Left ventricle myocardium inferior (tissue), 1 donor: ENCODE measurements at regions not wholly inside any gene's neighbourhood (a gene's known extent, or its start where the extent isn't known, plus 50 kb on each side); places are given as distances from the start of the nearest gene placed in this dataset.

Experiments used
- DNase-seq: peaks from one replicate; pipeline ENCODE4 v3.0.0-alpha.2; 2020
- H3K27ac ChIP-seq: fragments of 200-600 bp; replicated peaks from 2 replicates; pipeline ENCODE4 v1.8.0; 2021
- H3K27me3 ChIP-seq: fragments of 200-600 bp; 2 replicates; pipeline ENCODE4 v1.8.0; 2021; ENCODE audit warnings: low read depth
- H3K36me3 ChIP-seq: fragments of 200-600 bp; 2 replicates; pipeline ENCODE4 v1.8.0; 2021
- H3K4me1 ChIP-seq: fragments of 200-600 bp; 2 replicates; pipeline ENCODE4 v1.8.0; 2021
- H3K4me3 ChIP-seq: fragments of 200-600 bp; 2 replicates; pipeline ENCODE4 v1.8.0; 2021; ENCODE audit warnings: mild to moderate bottlenecking, moderate library complexity
- H3K9me3 ChIP-seq: fragments of 200-600 bp; replicated peaks from 2 replicates; pipeline ENCODE4 v1.8.0; 2021
- CTCF ChIP-seq: fragments of 200-600 bp; IDR thresholded peaks from 2 replicates; pipeline ENCODE4 v1.8.0; 2021; ENCODE audit warnings: antibody characterized with exemption, mild to moderate bottlenecking, borderline replicate concordance
- intact Hi-C: fragments of 100-400 bp; cut with micrococcal nuclease; formaldehyde crosslinking; loops from one replicate; pipeline ENCODE4 v1.11.0; 2022
- donor health status: DM: no; HTN: yes; CAD: no; lungs with severe emphysema.

DNA sequence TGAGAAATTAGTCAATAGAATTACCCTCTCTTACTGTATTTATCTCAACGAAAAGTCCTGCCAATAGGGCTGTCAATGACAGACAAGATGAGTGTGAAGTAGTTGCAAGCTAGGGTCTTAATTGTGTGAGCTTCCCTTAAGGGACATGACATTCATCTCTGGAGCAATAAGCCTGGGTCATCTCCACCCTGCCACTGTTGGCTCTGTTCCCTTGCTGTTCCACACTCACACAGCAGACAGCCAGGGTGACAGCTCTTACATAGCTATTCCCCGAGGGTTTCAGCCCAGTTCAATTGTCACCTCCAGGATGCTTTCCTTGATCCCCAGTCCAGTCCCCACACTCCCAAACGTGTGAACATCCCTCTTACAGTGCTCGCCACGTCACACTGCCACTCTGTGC is 215.0 kb downstream of the NXPE2 start:
- peaks cover 30% of the 10 kb centered on the region for H3K4me1 ChIP-seq
- DNase-seq = no peak
- no peak for TF ChIP-seq CTCF
- H3K27me3 ChIP-seq = no peaks in the 10 kb centered on the region
- H3K4me3 ChIP-seq = no peak overlapping the region
- H3K27ac ChIP-seq = no peak overlapping the region
- H3K36me3 ChIP-seq = no peaks in the 10 kb centered on the region
- H3K9me3 ChIP-seq = no peaks in the 10 kb centered on the region
- intact Hi-C loops = no loop called here

- intact Hi-C loops = no loop called here
- H3K27me3 ChIP-seq = no peaks in the 10 kb centered on the region
- DNase-seq = no peak
- peaks cover 15% of the 10 kb centered on the region for H3K9me3 ChIP-seq
- no peak for TF ChIP-seq CTCF
- no peak overlapping the region for H3K4me3 ChIP-seq
- H3K4me1 ChIP-seq = peaks cover 18% of the 10 kb centered on the region
- no peaks in the 10 kb centered on the region for H3K36me3 ChIP-seq
- H3K27ac ChIP-seq = no peak overlapping the region
These were observed 218.3 kb downstream of the NXPE2 start for GRCh38 chr11:114896594-114896993.

DNA sequence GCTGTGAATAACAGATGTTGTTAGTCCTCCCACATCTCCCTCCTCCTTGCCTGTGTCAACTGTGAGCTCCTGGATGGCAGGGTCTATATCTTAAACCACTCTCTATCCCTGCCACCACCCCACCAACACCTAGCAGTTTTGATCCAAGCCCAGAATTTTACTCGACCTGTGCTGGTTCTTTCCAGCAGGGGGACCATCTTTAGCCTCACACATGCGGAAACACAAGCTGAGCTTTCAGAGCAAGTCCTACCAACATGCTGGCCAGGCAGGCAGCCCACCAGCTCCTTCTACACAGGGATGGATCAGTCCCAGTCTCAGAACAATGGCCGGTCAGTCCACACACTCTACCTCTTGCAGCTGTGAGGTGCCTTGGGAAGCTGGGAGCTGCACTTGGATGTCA is 231.5 kb downstream of the NXPE2 start:
- intact Hi-C loops = no loop called here
- no peak overlapping the region for H3K27ac ChIP-seq

GRCh38 chr11:114912826-114913225 is 234.5 kb downstream of the NXPE2 start:
- Histone ChIP-seq H3K27ac (no peak overlapping the region), H3K4me3 (no peak overlapping the region), H3K27me3 (no peaks in the 10 kb centered on the region), H3K4me1 (no peaks in the 10 kb centered on the region), H3K9me3 (no peaks in the 10 kb centered on the region), H3K36me3 (no peaks in the 10 kb centered on the region)
- intact Hi-C loops = no loop called here
- TF ChIP-seq CTCF = no peak
- DNase-seq = no peak

More for the DNA sequence above, 231.5 kb downstream of the NXPE2 start:
- Histone ChIP-seq H3K9me3 (peaks cover 13% of the 10 kb centered on the region), H3K4me1 (no peaks in the 10 kb centered on the region), H3K36me3 (no peaks in the 10 kb centered on the region), H3K27me3 (no peaks in the 10 kb centered on the region), H3K4me3 (no peak overlapping the region)
- TF ChIP-seq CTCF = no peak
- DNase-seq = no peak

DNA sequence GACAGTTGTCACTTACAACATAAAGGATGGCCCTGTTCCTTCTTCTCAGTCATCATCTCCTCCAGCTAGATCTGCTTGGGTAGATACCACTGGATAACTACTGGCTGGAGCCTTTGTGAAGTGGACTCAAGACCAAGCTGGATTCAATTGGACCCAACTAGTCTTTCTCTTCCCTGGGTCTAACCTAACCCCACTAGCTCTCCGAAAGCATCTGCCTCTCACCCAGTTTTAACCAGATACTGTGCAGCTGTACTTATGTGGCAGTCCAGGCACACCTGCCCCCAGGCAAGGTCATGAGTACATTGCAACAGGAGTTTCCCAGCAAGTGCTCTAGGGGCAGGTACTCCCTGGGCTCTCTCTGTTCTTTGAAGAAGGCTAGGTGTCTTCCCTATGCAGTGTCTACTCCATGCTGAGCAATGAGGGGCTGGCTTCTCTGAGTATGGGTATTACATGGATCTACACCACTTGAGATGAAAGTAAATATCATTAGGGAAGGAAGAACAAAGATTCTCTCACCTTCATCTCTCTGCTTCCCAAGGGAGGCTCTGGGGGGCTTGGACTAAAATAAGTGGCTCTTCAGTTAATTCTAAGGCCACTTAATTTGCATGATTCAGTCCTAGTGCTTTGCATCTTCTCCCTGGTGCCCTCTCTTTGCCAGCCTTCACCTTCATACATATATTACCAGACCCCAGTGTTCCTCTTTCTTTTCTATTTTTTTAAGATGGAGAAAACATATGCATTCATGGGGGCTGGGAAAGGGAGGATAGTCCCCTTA is 236.1 kb downstream of the NXPE2 start:
- Histone ChIP-seq H3K27me3 (peaks cover 6% of the 10 kb centered on the region), H3K9me3 (no peaks in the 10 kb centered on the region), H3K4me3 (no peak overlapping the region), H3K27ac (no peak overlapping the region), H3K4me1 (no peaks in the 10 kb centered on the region), H3K36me3 (no peaks in the 10 kb centered on the region)
- DNase-seq = no peak
- no peak for TF ChIP-seq CTCF
- intact Hi-C loops = no loop called here
